Heart left ventricle (tissue), 16 donors: ENCODE measurements at regions not wholly inside any gene's neighbourhood (a gene's known extent, or its start where the extent isn't known, plus 50 kb on each side); places are given as distances from the start of the nearest gene placed in this dataset.

Experiments
- ATAC-seq, 4 donors: fragments of 200-7000 bp; cut with Tn5 transposase; one replicate each; pipeline ENCODE4 v1.9.1; 2020 to 2022; ENCODE audit warnings: moderate library complexity in 4 of 4, mild to moderate bottlenecking in 3 of 4, moderate number of reproducible peaks in 1 of 4
- DNase-seq, 5 donors: peaks; one replicate each; pipeline ENCODE4 v3.0.0-alpha.2; 2020
- H3K27ac ChIP-seq, 12 donors: fragments of 200-600 bp; sonication (generic) in 4 of 12; one replicate each; pipeline versions ENCODE4 v1.5.0 to v1.8.0; 2016 to 2022; ENCODE audit warnings: mild to moderate bottlenecking in 2 of 12
- H3K27me3 ChIP-seq, 9 donors: fragments of 200-600 bp; sonication (generic) in 2 of 9; one replicate each; pipeline versions ENCODE4 v1.5.1 to v1.8.0; 2016 to 2022; ENCODE audit warnings: mild to moderate bottlenecking in 3 of 9
- H3K36me3 ChIP-seq, 9 donors: fragments of 200-600 bp; sonication (generic) in 2 of 9; one replicate each; pipeline versions ENCODE4 v1.5.0 to v1.8.0; 2018 to 2022; ENCODE audit warnings: mild to moderate bottlenecking in 2 of 9
- H3K4me1 ChIP-seq, 12 donors: fragments of 200-600 bp; sonication (generic) in 4 of 12; one replicate each; pipeline versions ENCODE4 v1.5.0 to v1.8.0; 2016 to 2022; ENCODE audit warnings: mild to moderate bottlenecking in 3 of 12
- H3K4me3 ChIP-seq, 12 donors: fragments of 200-600 bp; sonication (generic) in 4 of 12; one replicate each; pipeline versions ENCODE4 v1.5.0 to v1.8.0; 2017 to 2022; ENCODE audit warnings: mild to moderate bottlenecking in 9 of 12, moderate library complexity in 4 of 12
- H3K9me3 ChIP-seq, 12 donors: fragments of 200-600 bp; sonication (generic) in 4 of 12; one replicate each; pipeline versions ENCODE4 v1.5.0 to v1.8.0; 2016 to 2022; ENCODE audit warnings: mild to moderate bottlenecking in 1 of 12
- POLR2A ChIP-seq, 2 donors: fragments of 450-650 bp; IDR thresholded peaks; one replicate each; pipeline ENCODE4 v1.6.1; 2017; ENCODE audit warnings: antibody characterized with exemption in 2 of 2, mild to moderate bottlenecking in 2 of 2, moderate library complexity in 2 of 2
- WGBS, 4 donors: extraction: QIAGEN DNeasy Blood & Tissue Kit in 2 of 4; methylation state at CpG; one replicate each; pipeline versions ENCODE4 v1.1.5 to v1.1.7; 2013 to 2018; 5-methylcytosine and 5-hydroxymethylcytosine counted together
- intact Hi-C, 10 donors: fragments of 100-400 bp; cut with DNase I; formaldehyde crosslinking; loops; one replicate each; pipeline versions ENCODE4 v1.11.1 to v1.14.2; 2022
- TF ChIP-seq, protein P1 (sequence below), 12 donors: fragments of 200-600 bp; sonication (generic) in 4 of 12; IDR thresholded peaks; one replicate each; pipeline versions ENCODE4 v1.5.0 to v1.8.0; 2018 to 2022; ENCODE audit warnings: antibody characterized with exemption in 12 of 12, mild to moderate bottlenecking in 5 of 12
- donor health status: ischemic (EF 13 %, LVEDD 7.1; RV severe dilation, severe dysfunction).
- donor health status: healthy with polysubstance abuse.
- donor health status: DM: no; HTN: yes; CAD: no.
- donor health status: DM: no; HTN: no; CAD: no.
- donor health status: ischemic (EF 25% LVEDD 6.9; RV normal size, moderate dysfunction).
- donor health status: ischemic (EF 25% LVEDD 5.7; RV mildly dilated, moderate dysfunction).
- donor health status: healthy.
- donor health status: DM: yes; HTN: yes; CAD: no.
- donor health status: ischemic (EF 35%, LVEDD 5.7; RV mildly dilated, moderate dysfunction).
- donor health status: nonischemic (EF 11% LVEDD 7.7; RV severe dilation, severe dysfunction).
- donor health status: DM: yes; HTN: yes; CAD: no.
- donor health status: PGD.
- donor health status: ischemic (EF 29% LVEDD 5.4; RV normal size, mild dysfunction).
- donor health status: nonischemic (EF 23%, LVEDD 6.1; RV moderate dilation, normal function).

DNA sequence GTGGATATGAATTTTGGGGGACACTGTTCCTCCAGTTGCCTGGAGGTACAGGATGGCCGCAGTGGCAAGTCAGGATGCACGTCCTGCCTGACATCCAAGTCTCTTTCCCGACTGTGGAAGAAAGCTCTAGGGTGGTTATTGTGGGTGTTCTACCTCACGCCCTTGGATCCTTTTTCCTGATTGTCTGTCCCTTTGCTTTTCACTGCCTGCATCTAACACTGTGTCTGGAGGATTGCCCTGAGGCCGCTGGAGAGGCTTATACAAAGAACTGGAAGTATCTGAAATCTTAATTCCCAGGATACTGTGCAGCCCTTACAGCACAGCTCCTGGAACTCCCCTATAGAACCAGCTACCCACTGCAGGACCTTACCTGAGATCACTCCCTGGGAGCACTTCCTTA lies 250.5 kb downstream of the TFCP2L1 start:
- Histone ChIP-seq H3K36me3 (no peaks in the 10 kb centered on the region), H3K27me3 (peaks cover 0 to 18% (median 0%) of the 10 kb centered on the region in 9 donors), H3K9me3 (no peaks in the 10 kb centered on the region), H3K4me1 (no peaks in the 10 kb centered on the region), H3K4me3 (no peak overlapping the region), H3K27ac (no peak overlapping the region)
- intact Hi-C loops, result no loop called here
- 77 to 86% (median 82%) methylated on average over 5 of the region's 5 CpGs for WGBS, 4 donors
- ATAC-seq, result no peak
- no peak for DNase-seq
- TF ChIP-seq, protein P1, sequence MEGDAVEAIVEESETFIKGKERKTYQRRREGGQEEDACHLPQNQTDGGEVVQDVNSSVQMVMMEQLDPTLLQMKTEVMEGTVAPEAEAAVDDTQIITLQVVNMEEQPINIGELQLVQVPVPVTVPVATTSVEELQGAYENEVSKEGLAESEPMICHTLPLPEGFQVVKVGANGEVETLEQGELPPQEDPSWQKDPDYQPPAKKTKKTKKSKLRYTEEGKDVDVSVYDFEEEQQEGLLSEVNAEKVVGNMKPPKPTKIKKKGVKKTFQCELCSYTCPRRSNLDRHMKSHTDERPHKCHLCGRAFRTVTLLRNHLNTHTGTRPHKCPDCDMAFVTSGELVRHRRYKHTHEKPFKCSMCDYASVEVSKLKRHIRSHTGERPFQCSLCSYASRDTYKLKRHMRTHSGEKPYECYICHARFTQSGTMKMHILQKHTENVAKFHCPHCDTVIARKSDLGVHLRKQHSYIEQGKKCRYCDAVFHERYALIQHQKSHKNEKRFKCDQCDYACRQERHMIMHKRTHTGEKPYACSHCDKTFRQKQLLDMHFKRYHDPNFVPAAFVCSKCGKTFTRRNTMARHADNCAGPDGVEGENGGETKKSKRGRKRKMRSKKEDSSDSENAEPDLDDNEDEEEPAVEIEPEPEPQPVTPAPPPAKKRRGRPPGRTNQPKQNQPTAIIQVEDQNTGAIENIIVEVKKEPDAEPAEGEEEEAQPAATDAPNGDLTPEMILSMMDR (IDR thresholded peaks at IDR 0.05), result no peak
- no peak for TF ChIP-seq POLR2A (IDR thresholded peaks at IDR 0.05)

DNA sequence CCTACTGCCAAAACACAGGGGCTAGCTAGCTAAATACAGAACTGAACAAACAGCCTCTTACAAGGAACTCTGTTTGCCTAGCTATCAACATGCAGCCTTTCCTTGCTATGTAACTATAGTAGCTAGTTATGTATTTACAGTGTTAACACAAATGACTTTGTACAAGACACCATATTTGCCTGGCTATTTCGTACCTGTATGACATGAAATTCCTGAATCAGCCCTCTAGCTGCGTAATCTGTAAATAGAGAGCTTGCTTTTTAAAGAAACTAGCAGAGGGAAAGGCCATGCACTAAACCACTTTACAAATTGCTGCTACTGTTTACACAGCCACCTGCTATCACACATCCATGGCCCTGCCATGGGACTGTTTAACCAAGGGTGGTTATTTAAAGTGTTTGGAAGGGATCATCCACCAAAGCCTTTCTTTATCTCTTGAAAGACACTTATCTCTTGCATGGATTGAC lies 248.7 kb downstream of the TFCP2L1 start:
- DNase-seq (no peak), ATAC-seq (no peak)
- intact Hi-C loops, result no loop called here
- H3K9me3 ChIP-seq, result no peaks in the 10 kb centered on the region
- no peaks in the 10 kb centered on the region for H3K36me3 ChIP-seq
- no peaks in the 10 kb centered on the region for H3K4me1 ChIP-seq
- TF ChIP-seq POLR2A (IDR thresholded peaks at IDR 0.05), result no peak
- TF ChIP-seq, protein P1 (IDR thresholded peaks at IDR 0.05), result no peak
- H3K27ac ChIP-seq, result no peak overlapping the region
- H3K27me3 ChIP-seq, result peaks cover 0 to 18% (median 0%) of the 10 kb centered on the region in 9 donors
- 86 to 94% (median 89%) methylated on average over 2 of the region's 2 CpGs for whole genome bisulfite sequencing, 4 donors
- H3K4me3 ChIP-seq, result no peak overlapping the region

DNA sequence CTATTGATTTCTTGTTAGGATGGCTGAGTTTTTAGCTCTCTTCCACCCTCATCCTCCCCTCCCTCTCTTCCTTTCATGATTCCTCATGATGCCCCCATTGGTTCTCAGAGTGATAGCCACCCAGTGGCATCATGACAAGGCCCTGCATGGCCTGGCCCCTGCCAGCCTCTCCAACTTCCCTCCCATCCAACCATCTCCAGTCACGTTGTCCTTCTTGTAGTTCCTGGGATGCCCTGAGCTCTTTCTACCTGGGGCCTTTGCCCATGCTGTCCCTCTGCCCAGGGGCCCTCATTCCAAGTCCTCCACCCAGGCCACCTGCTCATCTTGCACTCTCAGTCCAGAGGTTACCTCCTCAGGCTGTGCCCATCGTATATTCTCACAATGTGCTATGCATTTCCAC lies 247.5 kb downstream of the TFCP2L1 start:
- 90 to 98% (median 90%) methylated on average over 2 of the region's 2 CpGs for WGBS, 4 donors
- no peak for DNase-seq

DNA sequence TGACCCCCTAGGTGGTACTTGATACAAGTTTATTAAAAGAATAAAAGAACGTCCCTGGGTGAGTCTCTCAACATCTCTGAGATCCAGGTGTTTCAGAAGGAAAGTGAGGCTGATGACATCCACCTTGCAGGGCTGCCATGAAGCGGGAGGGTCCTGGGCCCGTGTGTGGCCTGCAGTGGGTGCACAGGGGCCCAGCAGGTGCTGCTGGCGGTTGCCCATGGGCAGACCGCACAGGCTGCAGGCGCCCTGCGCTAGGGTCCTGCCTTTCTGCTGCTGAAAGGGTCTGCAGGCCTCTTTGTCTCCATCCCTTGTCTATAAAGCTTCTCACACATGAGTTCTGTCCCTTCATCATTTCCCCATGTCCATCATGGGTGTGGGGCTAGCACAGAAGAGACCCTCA lies 247.0 kb downstream of the TFCP2L1 start:
- no peak for ATAC-seq
- no peaks in the 10 kb centered on the region for H3K4me1 ChIP-seq
- H3K36me3 ChIP-seq, result no peaks in the 10 kb centered on the region
- H3K9me3 ChIP-seq, result peaks cover 0 to under 1% (median 0%) of the 10 kb centered on the region in 12 donors
- H3K4me3 ChIP-seq, result no peak overlapping the region
- 67 to 83% (median 79%) methylated on average over 6 to 7 of the region's 7 CpGs for WGBS, 4 donors
- TF ChIP-seq, protein P1 (IDR thresholded peaks at IDR 0.05), result no peak
- H3K27me3 ChIP-seq, result peaks cover 0 to 8% (median 0%) of the 10 kb centered on the region in 9 donors
- DNase-seq, result no peak
- H3K27ac ChIP-seq, result no peak overlapping the region
- intact Hi-C loops, result no loop called here

More for the DNA sequence above, 247.5 kb downstream of the TFCP2L1 start:
- no peak overlapping the region for H3K4me3 ChIP-seq
- H3K9me3 ChIP-seq, result no peaks in the 10 kb centered on the region
- no peak overlapping the region for H3K27ac ChIP-seq
- no peaks in the 10 kb centered on the region for H3K4me1 ChIP-seq
- ATAC-seq, result no peak
- no peak for TF ChIP-seq POLR2A (IDR thresholded peaks at IDR 0.05)
- TF ChIP-seq, protein P1 (IDR thresholded peaks at IDR 0.05), result no peak
- H3K27me3 ChIP-seq, result peaks cover 0 to 8% (median 0%) of the 10 kb centered on the region in 9 donors
- intact Hi-C loops, result no loop called here
- no peaks in the 10 kb centered on the region for H3K36me3 ChIP-seq
